IMR-90 (cell line): ENCODE measurements at regions not wholly inside any gene's neighbourhood (a gene's known extent, or its start where the extent isn't known, plus 50 kb on each side); places are given as distances from the start of the nearest gene placed in this dataset.

Experiments used
- ATAC-seq: fragments of 200-7000 bp; cut with Tn5 transposase; 2 replicates; pipeline ENCODE4 v1.9.1; 2020; ENCODE audit warnings: low read depth, mild to moderate bottlenecking, moderate library complexity
- BruUV-seq: library from RNA; stranded (reverse); fragments of 400-500 nt; replicated peaks from 2 replicates; lab custom pipeline; 2021; lab: Mats Ljungman, UMichigan
- CTCF ChIA-PET: fragments of 300-600 bp; formaldehyde crosslinking; extraction: SDS; loops from one replicate; lab custom pipeline; 2021; ENCODE audit warnings: antibody characterized with exemption; lab: Yijun Ruan, JAX
- POLR2A ChIA-PET: fragments of 300-600 bp; sonication (Branson Sonifier 250); formaldehyde crosslinking; loops from one replicate; lab custom pipeline; 2022; ENCODE audit warnings: antibody characterized with exemption; ENCODE audit not compliant: unreplicated experiment; lab: Charles Lee
- DNase-seq: peaks from one replicate; pipeline ENCODE4 v3.0.0; 2013
- H2AFZ ChIP-seq: replicated peaks from 2 replicates; pipeline ENCODE3; 2013; ENCODE audit warnings: low read length, mild to moderate bottlenecking; ENCODE audit not compliant: poor library complexity
- H2AK5ac ChIP-seq: 2 replicates; pipeline ENCODE4 v1.6.1; 2013; ENCODE audit warnings: low read depth, low read length, inconsistent platforms
- H2AK9ac ChIP-seq: replicated peaks from 2 replicates; pipeline ENCODE3; 2013; ENCODE audit warnings: mild to moderate bottlenecking, low read depth, low read length, moderate library complexity; ENCODE audit not compliant: poor library complexity
- H2BK120ac ChIP-seq: 2 replicates; pipeline ENCODE4 v1.6.1; 2013; ENCODE audit warnings: low read depth, low read length, inconsistent platforms
- H2BK15ac ChIP-seq: 3 replicates; pipeline ENCODE4 v1.6.1; 2013; ENCODE audit warnings: low read depth, low read length, inconsistent platforms
- H2BK20ac ChIP-seq: 2 replicates; pipeline ENCODE4 v1.6.1; 2013; ENCODE audit warnings: low read depth, mild to moderate bottlenecking, inconsistent platforms, low read length, moderate library complexity
- H2BK5ac ChIP-seq: 2 replicates; pipeline ENCODE4 v1.6.1; 2013; ENCODE audit warnings: mild to moderate bottlenecking, low read depth, low read length, inconsistent platforms; ENCODE audit not compliant: poor library complexity, severe bottlenecking
- H3K14ac ChIP-seq: replicated peaks from 2 replicates; pipeline ENCODE4 v1.6.1; 2013; ENCODE audit warnings: low read depth, low read length, inconsistent platforms
- H3K18ac ChIP-seq: 2 replicates; pipeline ENCODE4 v1.6.1; 2013; ENCODE audit warnings: low read depth, low read length, control low read depth
- H3K23ac ChIP-seq: 2 replicates; pipeline ENCODE4 v1.6.1; 2013; ENCODE audit warnings: low read depth, low read length, inconsistent platforms
- H3K27ac ChIP-seq: 2 replicates; pipeline ENCODE4 v1.5.1; 2013; ENCODE audit warnings: mild to moderate bottlenecking, control low read depth, low read length; ENCODE audit not compliant: insufficient read depth
- H3K27me3 ChIP-seq: 2 replicates; pipeline ENCODE4 v1.6.1; 2013; ENCODE audit warnings: low read length; ENCODE audit not compliant: control insufficient read depth, insufficient read depth
- H3K36me3 ChIP-seq: 2 replicates; pipeline ENCODE4 v1.6.1; 2013; ENCODE audit warnings: low read length, mixed read lengths; ENCODE audit not compliant: control insufficient read depth, insufficient read depth
- H3K4ac ChIP-seq: 2 replicates; pipeline ENCODE4 v1.6.1; 2013; ENCODE audit warnings: low read depth, low read length, inconsistent platforms
- H3K4me1 ChIP-seq: 2 replicates; pipeline ENCODE4 v1.6.1; 2013; ENCODE audit warnings: low read length, mixed read lengths; ENCODE audit not compliant: control insufficient read depth, insufficient read depth
- H3K4me2 ChIP-seq: 2 replicates; pipeline ENCODE4 v1.6.1; 2013; ENCODE audit warnings: low read depth, mild to moderate bottlenecking, control low read depth, low read length, moderate library complexity
- H3K4me3 ChIP-seq: 2 replicates; pipeline ENCODE4 v1.5.1; 2013; ENCODE audit warnings: low read depth, mild to moderate bottlenecking, control low read depth, low read length, moderate library complexity; ENCODE audit not compliant: insufficient read depth
- H3K56ac ChIP-seq: 2 replicates; pipeline ENCODE4 v1.6.1; 2013; ENCODE audit warnings: low read length, inconsistent platforms; ENCODE audit not compliant: insufficient read depth; ENCODE audit errors: extremely low read depth
- H3K79me1 ChIP-seq, 2 experiments: 2 replicates each; pipeline ENCODE4 v1.6.1; 2013; ENCODE audit warnings: low read length in 2 of 2, inconsistent platforms in 1 of 2, low read depth in 1 of 2
- H3K9ac ChIP-seq: 2 replicates; pipeline ENCODE4 v1.6.1; 2013; ENCODE audit warnings: low read depth, low read length, control low read depth
- H3K9me1 ChIP-seq: 2 replicates; pipeline ENCODE4 v1.6.1; 2013; ENCODE audit warnings: low read length, inconsistent platforms; ENCODE audit not compliant: insufficient read depth
- H3K9me3 ChIP-seq: 2 replicates; pipeline ENCODE4 v1.6.1; 2013; ENCODE audit warnings: low read length; ENCODE audit not compliant: control insufficient read depth, insufficient read depth
- H4K20me1 ChIP-seq: 2 replicates; pipeline ENCODE4 v1.6.1; 2013; ENCODE audit warnings: low read length, inconsistent platforms; ENCODE audit not compliant: insufficient read depth
- H4K5ac ChIP-seq: 2 replicates; pipeline ENCODE4 v1.6.1; 2013; ENCODE audit warnings: mild to moderate bottlenecking, low read depth, low read length, control low read depth
- H4K8ac ChIP-seq, 2 experiments: 2 replicates each; pipeline ENCODE4 v1.6.1; 2013; ENCODE audit warnings: low read depth in 2 of 2, low read length in 2 of 2, control low read depth in 1 of 2, inconsistent platforms in 1 of 2
- H4K91ac ChIP-seq: 2 replicates; pipeline ENCODE4 v1.6.1; 2013; ENCODE audit warnings: low read depth, low read length, inconsistent platforms; ENCODE audit not compliant: insufficient read depth
- BHLHE40 ChIP-seq: fragments of 150-350 bp; IDR thresholded peaks from 2 replicates; pipeline ENCODE4 v1.6.1; 2016; ENCODE audit warnings: mild to moderate bottlenecking, low read depth, low read length
- CEBPB ChIP-seq: IDR thresholded peaks from 2 replicates; pipeline ENCODE4 v1.6.1; 2012; ENCODE audit warnings: low read depth, low read length, improper control_type of control experiment
- CHD1 ChIP-seq: IDR thresholded peaks from 2 replicates; pipeline ENCODE4 v1.6.1; 2012; ENCODE audit warnings: low read depth, low read length, improper control_type of control experiment
- CTCF ChIP-seq: conservative IDR thresholded peaks from 2 replicates; pipeline ENCODE4 v1.5.1; 2012; ENCODE audit warnings: mild to moderate bottlenecking, low read depth, low read length, improper control_type of control experiment
- ELK1 ChIP-seq: fragments of 150-350 bp; IDR thresholded peaks from 2 replicates; pipeline ENCODE4 v1.6.1; 2016; ENCODE audit warnings: low read depth, mild to moderate bottlenecking, low read length, moderate library complexity, borderline replicate concordance
- FOS ChIP-seq: fragments of 150-350 bp; IDR thresholded peaks from 2 replicates; pipeline ENCODE4 v1.6.1; 2016; ENCODE audit warnings: low read depth, low read length
- MAFK ChIP-seq: IDR thresholded peaks from 2 replicates; pipeline ENCODE4 v1.6.1; 2012; ENCODE audit warnings: low read depth, low read length, improper control_type of control experiment
- MAZ ChIP-seq: IDR thresholded peaks from 2 replicates; pipeline ENCODE4 v1.6.1; 2012; ENCODE audit warnings: low read depth, mild to moderate bottlenecking, low read length, improper control_type of control experiment, moderate library complexity, borderline replicate concordance
- MXI1 ChIP-seq: IDR thresholded peaks from 2 replicates; pipeline ENCODE4 v1.6.1; 2012; ENCODE audit warnings: low read depth, mild to moderate bottlenecking, low read length, moderate library complexity, borderline replicate concordance
- POLR2A ChIP-seq: IDR thresholded peaks from 2 replicates; pipeline ENCODE4 v1.6.1; 2012; ENCODE audit warnings: mild to moderate bottlenecking, low read depth, low read length
- RAD21 ChIP-seq: IDR thresholded peaks from 2 replicates; pipeline ENCODE4 v1.6.1; 2012; ENCODE audit warnings: low read length, improper control_type of control experiment
- RFX5 ChIP-seq: IDR thresholded peaks from 2 replicates; pipeline ENCODE4 v1.8.0; 2012; ENCODE audit warnings: low read depth, mild to moderate bottlenecking, low read length, moderate library complexity
- SMC3 ChIP-seq: fragments of 150-350 bp; IDR thresholded peaks from 2 replicates; pipeline ENCODE4 v1.6.1; 2016; ENCODE audit warnings: low read depth, mild to moderate bottlenecking, antibody characterized with exemption, low read length, moderate library complexity
- WGBS, 2 experiments: methylation state at CpG; one replicate each; pipeline versions ENCODE4 v1.1.5 to v1.1.7; 2013; ENCODE audit warnings: missing lambda C conversion rate in 2 of 2; ENCODE audit not compliant: insufficient read length in 1 of 2; ENCODE audit errors: extremely low coverage in 2 of 2; 5-methylcytosine and 5-hydroxymethylcytosine counted together
- dilution Hi-C: fragments of 300-500 bp; cut with HindIII; formaldehyde crosslinking; loops from one replicate; pipeline ENCODE4 v1.14.3; 2018; ENCODE audit warnings: low sequenced_read_pairs; ENCODE audit not compliant: unreplicated experiment
- in situ Hi-C: fragments of 300-500 bp; cut with MboI; formaldehyde crosslinking; loops from 3 replicates; pipeline ENCODE4 v1.14.3; 2019; ENCODE audit warnings: low sequenced_read_pairs, inconsistent platforms, mixed read lengths
- intact Hi-C: fragments of 100-400 bp; cut with micrococcal nuclease; formaldehyde crosslinking; loops from 2 replicates; pipeline ENCODE4 v1.10.0; 2022
- TF ChIP-seq, protein P1 (sequence below): fragments of 150-350 bp; IDR thresholded peaks from 2 replicates; pipeline ENCODE4 v1.6.1; 2017; ENCODE audit warnings: mild to moderate bottlenecking, antibody characterized with exemption, low read length, low read depth

DNA sequence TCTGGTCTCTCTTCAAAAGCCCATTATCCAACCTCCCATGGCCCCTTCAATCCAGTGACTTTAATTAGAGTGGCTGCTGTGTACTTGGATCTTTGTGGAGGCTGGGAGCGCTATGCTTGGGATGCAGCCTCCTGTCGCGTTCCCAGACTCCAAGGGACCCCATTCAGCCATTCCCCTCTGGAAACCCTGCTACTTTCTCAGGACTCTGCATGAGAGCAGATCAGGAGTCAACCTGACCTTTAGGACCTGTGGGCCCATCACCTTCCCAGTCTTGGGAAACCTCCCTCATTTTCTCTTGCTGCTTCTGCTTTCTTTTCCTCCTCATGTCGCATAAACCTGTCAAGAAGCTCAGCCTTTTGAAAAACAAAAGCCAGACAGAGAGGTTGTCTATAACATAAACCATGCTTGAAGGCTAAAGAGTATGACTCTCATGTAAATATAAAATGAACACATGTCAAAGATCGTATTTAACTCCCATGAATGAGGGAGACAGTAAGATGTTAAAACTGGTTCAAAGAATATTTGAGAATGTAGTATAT is 143.1 kb upstream of the PELI1 start:
- Histone ChIP-seq H4K8ac (no peak overlapping the region), H2AK9ac (no peak overlapping the region), H3K27ac (no peak overlapping the region), H2BK120ac (no peak overlapping the region), H3K36me3 (no peaks in the 10 kb centered on the region), H4K20me1 (no peaks in the 10 kb centered on the region), H3K9me3 (no peaks in the 10 kb centered on the region), H3K4ac (no peak overlapping the region), H4K5ac (no peak overlapping the region), H2AFZ (no peak overlapping the region), H2BK5ac (no peak overlapping the region), H3K14ac (no peak overlapping the region), H3K23ac (no peak overlapping the region), H3K27me3 (peaks cover 14% of the 10 kb centered on the region), H2AK5ac (no peak overlapping the region), H2BK20ac (no peak overlapping the region), H3K9me1 (peaks cover 6% of the 10 kb centered on the region; the same call in 1 of the 2 replicates), H3K9ac (no peak overlapping the region), H3K4me2 (no peak overlapping the region), H3K56ac (no peak overlapping the region), H3K79me1 (no peaks in the 10 kb centered on the region), H3K4me1 (peaks cover 8% of the 10 kb centered on the region), H3K18ac (no peak overlapping the region), H3K4me3 (no peak overlapping the region), H2BK15ac (no peak overlapping the region), H4K91ac (no peak overlapping the region)
- POLR2A ChIA-PET, result no interaction called here
- TF ChIP-seq CEBPB (no peak), ELK1 (no peak), MAFK (no peak), SMC3 (no peak), MAZ (no peak), MXI1 (no peak), FOS (no peak), BHLHE40 (no peak), CTCF (no peak), POLR2A (no peak), RFX5 (no peak), RAD21 (no peak), CHD1 (no peak)
- TF ChIP-seq, protein P1, sequence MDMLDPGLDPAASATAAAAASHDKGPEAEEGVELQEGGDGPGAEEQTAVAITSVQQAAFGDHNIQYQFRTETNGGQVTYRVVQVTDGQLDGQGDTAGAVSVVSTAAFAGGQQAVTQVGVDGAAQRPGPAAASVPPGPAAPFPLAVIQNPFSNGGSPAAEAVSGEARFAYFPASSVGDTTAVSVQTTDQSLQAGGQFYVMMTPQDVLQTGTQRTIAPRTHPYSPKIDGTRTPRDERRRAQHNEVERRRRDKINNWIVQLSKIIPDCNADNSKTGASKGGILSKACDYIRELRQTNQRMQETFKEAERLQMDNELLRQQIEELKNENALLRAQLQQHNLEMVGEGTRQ, result no peak
- CTCF ChIA-PET, result no interaction called here
- dilution Hi-C loops, result no loop called here
- no TSS peak for BruUV-seq
- intact Hi-C loops, result no loop called here
- 90% methylated on average over 2 of the region's 5 CpGs; no CpG with 5 or more reads in 1 of the 2 experiments for WGBS, 2 experiments
- ATAC-seq (no peak), DNase-seq (no peak)
- in situ Hi-C loops, result no loop called here
